Duodenal mucosa (tissue), 2 donors: ENCODE measurements at regions not wholly inside any gene's neighbourhood (a gene's known extent, or its start where the extent isn't known, plus 50 kb on each side); places are given as distances from the start of the nearest gene placed in this dataset.

Experiments used
- H3K27ac ChIP-seq: one replicate; pipeline ENCODE4 v1.7.0; 2013; ENCODE audit warnings: low read depth, low read length
- H3K27me3 ChIP-seq, 2 donors: one replicate each; pipeline ENCODE4 v1.7.0; 2013; ENCODE audit warnings: low read length in 2 of 2, control low read depth in 1 of 2; ENCODE audit not compliant: insufficient read depth in 2 of 2, control insufficient read depth in 1 of 2
- H3K36me3 ChIP-seq, 2 donors: one replicate each; pipeline ENCODE4 v1.7.0; 2013; ENCODE audit warnings: low read length in 2 of 2, control low read depth in 1 of 2; ENCODE audit not compliant: insufficient read depth in 2 of 2, control insufficient read depth in 1 of 2
- H3K4me1 ChIP-seq, 2 donors: one replicate each; pipeline ENCODE4 v1.7.0; 2013; ENCODE audit warnings: low read length in 2 of 2, control low read depth in 1 of 2; ENCODE audit not compliant: insufficient read depth in 2 of 2, control insufficient read depth in 1 of 2
- H3K4me3 ChIP-seq, 2 donors: one replicate each; pipeline ENCODE4 v1.7.0; 2013; ENCODE audit warnings: low read length in 2 of 2, low read depth in 1 of 2
- H3K9ac ChIP-seq, 2 donors: one replicate each; pipeline ENCODE4 v1.7.0; 2013; ENCODE audit warnings: low read length in 2 of 2, low read depth in 1 of 2
- H3K9me3 ChIP-seq, 2 donors: one replicate each; pipeline ENCODE4 v1.7.0; 2013; ENCODE audit warnings: low read length in 2 of 2, control low read depth in 1 of 2; ENCODE audit not compliant: control insufficient read depth in 1 of 2

DNA sequence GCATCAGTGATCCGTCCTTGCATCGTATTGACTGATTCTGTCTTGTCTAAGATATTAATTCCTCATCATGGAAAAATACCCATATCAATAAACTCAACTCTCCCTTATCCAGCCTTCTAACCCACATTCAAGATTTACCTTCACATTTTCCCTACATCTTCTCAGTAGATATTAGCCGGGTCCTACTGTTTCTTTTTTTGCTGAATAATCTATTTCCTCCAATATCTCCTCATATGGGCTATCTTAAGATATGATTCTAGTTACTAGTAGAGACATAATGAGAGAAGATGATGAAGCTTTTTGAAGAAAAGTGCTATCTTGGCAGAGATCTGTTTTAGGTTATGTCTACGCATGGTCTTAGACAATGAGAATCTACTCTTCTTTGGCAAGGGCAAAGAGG, 785.8 kb downstream of the BRINP1 start:
- peaks cover 0 to 3% of the 10 kb centered on the region in 2 donors for H3K9me3 ChIP-seq
- no peaks in the 10 kb centered on the region for H3K36me3 ChIP-seq
- H3K4me3 ChIP-seq, result no peak overlapping the region
- H3K27me3 ChIP-seq, result no peaks in the 10 kb centered on the region
- no peaks in the 10 kb centered on the region for H3K4me1 ChIP-seq
- H3K9ac ChIP-seq, result no peak overlapping the region
- H3K27ac ChIP-seq, result no peak overlapping the region

DNA sequence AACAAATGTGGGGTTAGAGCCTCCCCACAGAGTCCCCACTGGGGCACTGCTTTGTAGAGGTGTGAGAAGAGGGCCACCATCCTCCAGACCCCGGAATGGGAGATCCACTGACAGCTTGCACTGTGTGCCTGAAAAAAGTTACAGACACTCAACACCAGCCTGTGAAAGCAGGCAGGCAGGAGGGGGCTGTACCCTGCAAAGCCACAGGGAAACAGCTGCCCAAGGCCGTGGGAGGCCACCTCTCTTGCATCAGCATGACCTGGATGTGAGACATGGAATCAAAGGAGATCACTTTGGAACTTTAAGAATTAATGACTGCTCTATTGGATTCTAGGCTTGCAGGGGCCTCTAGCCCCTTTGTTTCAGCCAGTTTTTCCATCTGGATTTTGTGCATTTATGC, 782.3 kb downstream of the BRINP1 start:
- Histone ChIP-seq H3K9ac (no peak overlapping the region), H3K9me3 (peaks cover 0 to 1% of the 10 kb centered on the region in 2 donors), H3K27ac (no peak overlapping the region), H3K27me3 (no peaks in the 10 kb centered on the region), H3K36me3 (no peaks in the 10 kb centered on the region), H3K4me3 (no peak overlapping the region), H3K4me1 (no peaks in the 10 kb centered on the region)

DNA sequence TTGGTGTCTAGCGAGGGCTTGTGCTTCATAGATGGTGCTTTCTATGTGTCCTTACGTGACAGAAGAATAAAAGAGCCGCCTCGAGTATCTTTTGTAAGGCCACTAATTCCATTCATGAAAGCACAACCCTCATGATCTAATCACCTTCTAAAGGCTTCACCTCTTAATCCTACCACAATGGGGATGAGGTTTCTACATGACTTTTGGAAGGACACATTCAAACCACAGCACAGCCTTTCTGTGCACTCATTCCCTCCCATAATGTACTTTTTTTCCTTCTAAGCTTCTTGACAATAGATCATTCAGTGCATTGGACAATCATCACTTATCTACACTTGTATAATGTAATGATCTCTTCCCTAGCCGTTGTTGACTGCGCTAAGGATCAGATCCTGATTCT, 774.8 kb downstream of the BRINP1 start:
- Histone ChIP-seq H3K36me3 (no peaks in the 10 kb centered on the region), H3K27me3 (no peaks in the 10 kb centered on the region), H3K9ac (no peak overlapping the region), H3K27ac (no peak overlapping the region), H3K9me3 (no peaks in the 10 kb centered on the region), H3K4me1 (no peaks in the 10 kb centered on the region), H3K4me3 (no peak overlapping the region)

DNA sequence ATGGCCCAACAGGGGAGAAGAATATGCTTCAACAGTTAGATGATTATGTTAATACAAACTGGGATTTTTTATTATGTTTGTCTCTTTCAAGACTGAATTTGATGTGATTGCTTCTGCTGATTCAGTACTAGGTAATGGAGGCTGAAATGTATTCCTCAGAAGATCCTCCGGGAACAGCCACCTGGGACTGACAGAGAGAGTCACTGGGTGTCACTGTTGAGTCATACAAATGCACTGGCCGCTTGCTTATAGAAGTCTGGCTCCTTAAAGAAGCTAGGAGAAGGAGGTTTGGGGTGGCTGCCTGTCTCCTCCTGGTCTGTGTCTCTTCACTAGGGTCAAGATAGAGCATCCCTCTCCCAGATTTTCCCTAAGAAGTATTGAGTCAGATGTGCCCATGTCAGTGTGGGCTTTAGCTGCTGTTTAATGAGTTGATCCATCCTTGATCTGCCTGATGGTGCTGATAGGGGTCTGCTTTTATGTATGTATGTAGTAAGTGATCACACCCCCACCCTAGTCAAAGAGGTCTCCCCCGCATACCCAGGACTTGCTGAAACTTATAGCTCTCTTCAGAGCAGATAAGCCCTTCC, 773.4 kb downstream of the BRINP1 start:
- Histone ChIP-seq H3K4me3 (no peak overlapping the region), H3K27ac (no peak overlapping the region), H3K36me3 (no peaks in the 10 kb centered on the region), H3K9ac (no peak overlapping the region), H3K9me3 (no peaks in the 10 kb centered on the region), H3K27me3 (no peaks in the 10 kb centered on the region), H3K4me1 (no peaks in the 10 kb centered on the region)

DNA sequence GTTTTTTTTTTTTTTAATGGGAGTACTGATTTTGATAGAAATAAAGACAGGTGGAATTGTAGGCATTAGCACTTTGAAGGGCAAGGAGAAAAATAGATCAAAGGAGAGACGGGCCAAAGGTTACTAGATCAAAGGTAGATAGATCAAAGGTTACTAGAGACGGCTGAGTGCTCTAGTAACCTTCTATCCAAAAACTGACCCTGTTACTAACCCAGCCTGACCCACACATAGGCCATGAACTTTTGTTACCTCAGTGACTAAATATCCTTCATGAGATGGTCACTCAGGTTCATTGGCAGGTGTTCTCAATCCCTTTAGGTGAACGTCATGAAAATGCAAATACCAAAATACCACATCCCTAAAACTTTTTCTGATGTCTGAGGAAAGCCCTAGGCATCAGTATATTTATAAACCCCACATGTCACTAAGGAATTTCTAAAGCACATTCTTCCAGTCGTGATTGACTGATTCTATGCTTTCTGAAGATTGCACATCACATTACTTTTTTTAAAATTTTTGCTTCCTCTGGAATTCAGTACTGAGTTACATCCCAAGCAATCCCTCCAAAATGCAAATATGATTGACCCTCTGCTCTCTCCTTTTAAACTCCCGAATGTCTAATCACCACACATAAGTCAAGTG, 772.7 kb downstream of the BRINP1 start:
- no peak overlapping the region for H3K4me3 ChIP-seq
- H3K27ac ChIP-seq, result no peak overlapping the region
- no peak overlapping the region for H3K9ac ChIP-seq
- no peaks in the 10 kb centered on the region for H3K4me1 ChIP-seq
- H3K27me3 ChIP-seq, result no peaks in the 10 kb centered on the region
- no peaks in the 10 kb centered on the region for H3K36me3 ChIP-seq
- H3K9me3 ChIP-seq, result no peaks in the 10 kb centered on the region

DNA sequence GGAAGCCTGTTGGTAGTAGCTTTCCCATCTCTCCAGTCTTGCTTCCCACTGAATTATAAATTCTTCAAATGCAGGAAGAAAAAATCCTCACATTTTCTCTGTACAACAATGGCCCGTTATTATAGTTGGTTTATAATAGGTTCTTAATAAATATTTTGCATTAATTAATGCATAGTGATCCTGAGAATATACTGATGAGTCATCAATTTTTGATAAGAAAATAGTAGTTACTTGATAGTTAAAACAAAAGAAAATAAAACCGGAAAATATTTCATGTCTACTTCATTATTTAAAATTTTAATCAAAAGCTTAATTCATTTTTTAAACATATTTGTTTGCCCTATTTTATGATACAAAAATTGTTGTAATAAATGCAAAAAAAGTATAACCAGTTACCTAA, 762.6 kb downstream of the BRINP1 start:
- Histone ChIP-seq H3K36me3 (no peaks in the 10 kb centered on the region), H3K4me1 (no peaks in the 10 kb centered on the region)

DNA sequence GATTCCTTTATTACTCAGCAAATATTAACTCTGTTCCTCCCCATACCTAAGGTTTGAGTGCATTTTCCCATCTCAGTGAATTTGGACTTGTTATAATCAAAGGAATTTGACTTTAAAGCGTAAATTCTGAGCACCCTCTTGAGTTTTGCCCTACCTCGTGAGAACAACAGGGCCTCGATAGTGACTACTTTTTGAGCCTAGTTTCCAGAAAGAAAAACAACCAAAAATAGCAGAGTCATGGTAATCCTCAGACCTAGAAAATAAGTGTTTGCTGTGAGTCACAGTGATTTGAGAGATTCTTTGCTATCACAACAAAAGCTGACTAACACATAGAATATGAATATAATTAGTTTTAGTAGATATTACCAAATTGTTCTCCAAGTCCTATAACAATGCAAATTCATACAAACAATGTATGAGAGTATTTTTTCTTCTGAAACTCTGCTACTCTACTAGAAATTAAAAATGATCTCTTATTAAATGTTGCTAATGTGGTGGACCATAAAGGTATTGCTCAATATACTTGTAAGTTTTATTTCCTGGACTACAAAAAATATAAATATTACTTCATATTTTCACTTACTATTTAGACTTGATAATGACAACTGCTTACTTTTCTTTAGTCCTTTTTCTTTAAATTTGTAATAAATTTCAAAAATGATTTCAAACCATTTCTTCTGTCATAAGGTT, 759.7 kb downstream of the BRINP1 start:
- Histone ChIP-seq H3K9me3 (no peaks in the 10 kb centered on the region), H3K4me3 (no peak overlapping the region), H3K27me3 (no peaks in the 10 kb centered on the region), H3K4me1 (no peaks in the 10 kb centered on the region), H3K27ac (no peak overlapping the region), H3K36me3 (no peaks in the 10 kb centered on the region), H3K9ac (no peak overlapping the region)

More for the DNA sequence above, 762.6 kb downstream of the BRINP1 start:
- H3K9me3 ChIP-seq, result no peaks in the 10 kb centered on the region
- H3K9ac ChIP-seq, result no peak overlapping the region
- no peaks in the 10 kb centered on the region for H3K27me3 ChIP-seq
- H3K4me3 ChIP-seq, result no peak overlapping the region
- no peak overlapping the region for H3K27ac ChIP-seq

DNA sequence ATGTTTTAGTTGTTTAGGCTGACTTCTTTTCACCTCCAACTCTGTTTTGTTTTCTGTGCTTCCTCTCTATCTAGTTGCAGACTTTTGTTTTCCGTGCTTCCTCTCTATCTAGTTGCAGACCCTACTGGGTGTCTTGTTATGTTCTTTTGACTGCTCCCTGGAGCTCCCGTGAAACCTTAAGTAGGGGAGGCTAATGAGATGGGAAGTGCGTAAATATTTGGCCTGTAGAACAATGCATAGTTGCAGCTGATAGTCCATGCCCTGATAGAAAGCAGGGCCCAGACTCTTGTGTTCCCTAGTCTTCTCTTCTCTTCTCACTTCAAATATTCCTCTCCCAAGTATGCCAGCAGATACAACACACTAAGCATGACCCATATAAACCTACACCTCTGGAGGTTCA, 757.0 kb downstream of the BRINP1 start:
- Histone ChIP-seq H3K4me3 (no peak overlapping the region), H3K36me3 (no peaks in the 10 kb centered on the region), H3K4me1 (no peaks in the 10 kb centered on the region), H3K27me3 (no peaks in the 10 kb centered on the region), H3K9me3 (no peaks in the 10 kb centered on the region), H3K27ac (no peak overlapping the region), H3K9ac (no peak overlapping the region)

DNA sequence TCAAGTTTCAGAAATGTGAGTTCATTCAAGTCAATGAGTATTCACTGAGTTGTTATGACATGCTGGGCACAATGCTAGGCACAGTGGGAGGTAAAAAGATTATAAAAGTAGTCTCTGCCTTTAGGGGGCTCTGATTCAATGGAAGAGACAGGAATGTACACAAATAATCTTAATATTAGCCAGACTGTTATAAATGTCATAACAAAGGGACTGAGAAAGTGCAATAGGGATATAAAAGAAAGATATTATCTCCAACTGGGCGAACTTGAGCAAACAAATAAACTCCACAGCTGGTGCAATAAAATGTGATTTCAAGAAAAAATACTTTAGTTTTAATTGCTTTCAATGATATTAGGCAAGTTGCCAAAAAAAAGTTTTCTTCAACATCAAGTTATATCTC, 755.2 kb downstream of the BRINP1 start:
- H3K9me3 ChIP-seq, result no peaks in the 10 kb centered on the region

DNA sequence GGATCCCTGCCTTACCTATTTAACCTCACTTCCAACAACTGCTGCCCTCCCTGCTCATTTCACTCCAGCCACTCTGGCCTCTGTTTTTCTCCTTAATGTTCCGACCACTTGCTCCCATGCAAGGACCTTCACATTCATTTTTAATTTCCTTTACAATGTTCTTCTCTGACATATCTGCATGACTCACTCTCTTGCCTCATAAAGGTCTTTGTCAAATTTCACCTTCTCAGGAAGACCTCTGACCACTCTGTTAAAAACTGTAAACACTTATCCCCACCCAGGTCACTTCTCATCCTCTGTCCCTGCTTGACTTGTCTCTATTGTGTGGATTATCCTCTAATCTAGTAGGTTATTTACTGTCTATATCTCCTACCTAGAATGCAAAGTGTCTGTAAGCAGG, 751.2 kb downstream of the BRINP1 start:
- no peaks in the 10 kb centered on the region for H3K36me3 ChIP-seq
- H3K4me3 ChIP-seq, result no peak overlapping the region
- no peaks in the 10 kb centered on the region for H3K27me3 ChIP-seq
- H3K4me1 ChIP-seq, result no peaks in the 10 kb centered on the region
- no peaks in the 10 kb centered on the region for H3K9me3 ChIP-seq
- no peak overlapping the region for H3K27ac ChIP-seq
- H3K9ac ChIP-seq, result no peak overlapping the region

More for the DNA sequence above, 755.2 kb downstream of the BRINP1 start:
- no peak overlapping the region for H3K9ac ChIP-seq
- no peaks in the 10 kb centered on the region for H3K4me1 ChIP-seq
- no peaks in the 10 kb centered on the region for H3K27me3 ChIP-seq
- H3K36me3 ChIP-seq, result no peaks in the 10 kb centered on the region
- no peak overlapping the region for H3K27ac ChIP-seq
- no peak overlapping the region for H3K4me3 ChIP-seq
